ENCODE measurements at regions not wholly inside any gene's neighbourhood (a gene's known extent, or its start where the extent isn't known, plus 50 kb on each side); places are given as distances from the start of the nearest gene placed in this dataset.

- no peaks in the 10 kb centered on the region for H3K4me1 ChIP-seq (ENCODE audit: insufficient read depth, low read length, severe bottlenecking)
- H3K79me2 ChIP-seq (ENCODE audit: insufficient read depth, low read length) = no peaks in the 10 kb centered on the region
- H2AFZ ChIP-seq (ENCODE audit: low read length) = no peak overlapping the region
- no peak overlapping the region for H3K4me3 ChIP-seq (ENCODE audit: low read depth, low read length, poor library complexity, severe bottlenecking)
- no peaks in the 10 kb centered on the region for H3F3A ChIP-seq (ENCODE audit: insufficient read depth, low read length)
- no peaks in the 10 kb centered on the region for H3K27me3 ChIP-seq (ENCODE audit: insufficient read depth, low read length)
- no peak overlapping the region for H3K4me2 ChIP-seq (ENCODE audit: low read length)
- no peaks in the 10 kb centered on the region for H3K9me3 ChIP-seq (ENCODE audit: low read length)
- no peaks in the 10 kb centered on the region for H3K36me3 ChIP-seq (ENCODE audit: insufficient read depth, low read length)
- H3K9ac ChIP-seq (ENCODE audit: low read length) = no peak overlapping the region
- no peaks in the 10 kb centered on the region for H4K20me1 ChIP-seq (ENCODE audit: insufficient read depth, low read length)
- H3K9me2 ChIP-seq (ENCODE audit: low read depth, low read length) = no peaks in the 10 kb centered on the region
- TF ChIP-seq EZH2 (IDR thresholded peaks at IDR 0.05; ENCODE audit: borderline replicate concordance, low read length) (no peak), CTCF (IDR thresholded peaks at IDR 0.05; ENCODE audit: low read length) (no peak)
- no peak overlapping the region for H3K27ac ChIP-seq (ENCODE audit: low read depth, low read length, poor library complexity, severe bottlenecking)
Measured at GRCh38 chr6:4451718-4452117, 316.3 kb upstream of the ECI2 start.

GRCh38 chr6:4451081-4451480 lies 315.7 kb upstream of the ECI2 start:
- Histone ChIP-seq H3K27ac (ENCODE audit: low read depth, low read length, poor library complexity, severe bottlenecking) (no peak overlapping the region), H3K4me2 (ENCODE audit: low read length) (no peak overlapping the region), H3K9ac (ENCODE audit: low read length) (no peak overlapping the region), H3K9me3 (ENCODE audit: low read length) (no peaks in the 10 kb centered on the region), H4K20me1 (ENCODE audit: insufficient read depth, low read length) (no peaks in the 10 kb centered on the region), H2AFZ (ENCODE audit: low read length) (no peak overlapping the region), H3F3A (ENCODE audit: insufficient read depth, low read length) (no peaks in the 10 kb centered on the region), H3K4me3 (ENCODE audit: low read depth, low read length, poor library complexity, severe bottlenecking) (no peak overlapping the region), H3K9me2 (ENCODE audit: low read depth, low read length) (no peaks in the 10 kb centered on the region), H3K79me2 (ENCODE audit: insufficient read depth, low read length) (no peaks in the 10 kb centered on the region), H3K36me3 (ENCODE audit: insufficient read depth, low read length) (no peaks in the 10 kb centered on the region), H3K4me1 (ENCODE audit: insufficient read depth, low read length, severe bottlenecking) (no peaks in the 10 kb centered on the region), H3K27me3 (ENCODE audit: insufficient read depth, low read length) (no peaks in the 10 kb centered on the region)
- TF ChIP-seq EZH2 (IDR thresholded peaks at IDR 0.05; ENCODE audit: borderline replicate concordance, low read length) (no peak), CTCF (IDR thresholded peaks at IDR 0.05; ENCODE audit: low read length) (no peak)

- TF ChIP-seq CTCF (IDR thresholded peaks at IDR 0.05; ENCODE audit: low read length) = no peak
- no peak for TF ChIP-seq EZH2 (IDR thresholded peaks at IDR 0.05; ENCODE audit: borderline replicate concordance, low read length)
- no peaks in the 10 kb centered on the region for H4K20me1 ChIP-seq (ENCODE audit: insufficient read depth, low read length)
- H3K36me3 ChIP-seq (ENCODE audit: insufficient read depth, low read length) = no peaks in the 10 kb centered on the region
- no peak overlapping the region for H3K4me3 ChIP-seq (ENCODE audit: low read depth, low read length, poor library complexity, severe bottlenecking)
- no peak overlapping the region for H3K27ac ChIP-seq (ENCODE audit: low read depth, low read length, poor library complexity, severe bottlenecking)
- H3K9me2 ChIP-seq (ENCODE audit: low read depth, low read length) = no peaks in the 10 kb centered on the region
- H3K9me3 ChIP-seq (ENCODE audit: low read length) = no peaks in the 10 kb centered on the region
- H3K27me3 ChIP-seq (ENCODE audit: insufficient read depth, low read length) = no peaks in the 10 kb centered on the region
- no peak overlapping the region for H2AFZ ChIP-seq (ENCODE audit: low read length)
- H3K9ac ChIP-seq (ENCODE audit: low read length) = no peak overlapping the region
- H3K4me1 ChIP-seq (ENCODE audit: insufficient read depth, low read length, severe bottlenecking) = no peaks in the 10 kb centered on the region
- no peaks in the 10 kb centered on the region for H3F3A ChIP-seq (ENCODE audit: insufficient read depth, low read length)
- H3K4me2 ChIP-seq (ENCODE audit: low read length) = no peak overlapping the region
- no peaks in the 10 kb centered on the region for H3K79me2 ChIP-seq (ENCODE audit: insufficient read depth, low read length)
Measured at GRCh38 chr6:4450237-4450636, 314.9 kb upstream of the ECI2 start.

Data from OCI-LY1 (cell line).